ENCODE measurements at regions not wholly inside any gene's neighbourhood (a gene's known extent, or its start where the extent isn't known, plus 50 kb on each side); places are given as distances from the start of the nearest gene placed in this dataset.

DNA sequence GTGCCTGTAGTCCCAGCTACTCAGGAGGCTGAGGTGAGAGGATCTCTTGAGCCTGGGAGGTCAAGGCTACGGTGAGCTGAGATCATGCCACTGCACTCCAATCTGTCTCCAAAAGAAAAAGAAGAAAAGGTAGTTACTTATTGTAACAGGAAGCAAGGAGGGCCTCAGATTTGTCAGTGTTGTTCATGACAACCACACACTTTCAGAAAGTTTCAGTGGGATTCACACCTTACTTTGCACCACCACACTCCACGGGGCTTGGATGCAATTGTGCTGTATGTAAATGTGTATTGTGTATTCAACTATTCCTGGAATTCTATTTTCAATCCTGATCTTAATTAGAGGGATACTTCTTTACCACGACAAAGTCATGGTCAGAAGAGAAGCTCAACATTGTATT, 142.6 kb downstream of the ELOVL4 start:
- Histone ChIP-seq H2BK120ac (replicated peaks; ENCODE audit: low read depth, low read length) (no peak overlapping the region), H3K23ac (ENCODE audit: insufficient read length) (no peak overlapping the region), H3K14ac (ENCODE audit: insufficient read length) (no peak overlapping the region), H4K91ac (replicated peaks; ENCODE audit: insufficient read length, low read length) (no peak overlapping the region), H2AK5ac (ENCODE audit: low read depth, low read length) (no peak overlapping the region), H4K8ac (ENCODE audit: extremely low read depth, insufficient read depth, low read length) (no peak overlapping the region), H3K79me1 (ENCODE audit: low read depth, low read length) (no peaks in the 10 kb centered on the region), H3K36me3 (ENCODE audit: control insufficient read depth in 2 of 4, insufficient read depth in 4 of 4, low read length in 3 of 4) (no peaks in the 10 kb centered on the region), H3K27me3 (replicated peaks in 1 of 4; ENCODE audit: control insufficient read depth in 3 of 4, extremely low read depth in 1 of 4, insufficient read depth in 3 of 4, low read length in 3 of 4) (no peaks in the 10 kb centered on the region), H2AFZ (ENCODE audit: low read length) (no peak overlapping the region), H2BK5ac (ENCODE audit: low read depth, low read length) (no peak overlapping the region), H3K4me2 (ENCODE audit: insufficient read depth in 1 of 2, low read depth in 2 of 2, low read length in 2 of 2) (no peak overlapping the region), H4K5ac (ENCODE audit: insufficient read length, low read depth, low read length) (no peak overlapping the region), H3K79me2 (ENCODE audit: control insufficient read depth in 1 of 2, insufficient read depth in 2 of 2, low read length in 2 of 2) (no peaks in the 10 kb centered on the region), H3K4me1 (replicated peaks in 1 of 4; ENCODE audit: control insufficient read depth in 3 of 4, insufficient read depth in 4 of 4, low read length in 3 of 4) (no peaks in the 10 kb centered on the region), H2BK20ac (ENCODE audit: low read length) (no peak overlapping the region), H2BK15ac (ENCODE audit: low read length) (no peak overlapping the region), H3K18ac (ENCODE audit: extremely low read depth, low read length) (no peak overlapping the region), H3K9me3 (ENCODE audit: insufficient read depth in 2 of 2, low read depth in 1 of 2, low read length in 1 of 2) (no peaks in the 10 kb centered on the region), H2BK12ac (ENCODE audit: low read depth, low read length) (no peak overlapping the region), H3K9ac (replicated peaks in 1 of 4; ENCODE audit: extremely low read depth in 1 of 4, low read depth in 3 of 4, low read length in 3 of 4) (no peak overlapping the region), H3K23me2 (ENCODE audit: low read depth, low read length) (no peaks in the 10 kb centered on the region; the same call in 1 of the 2 replicates), H4K20me1 (replicated peaks in 1 of 2; ENCODE audit: control insufficient read depth in 1 of 2, insufficient read depth in 2 of 2, low read length in 2 of 2) (no peaks in the 10 kb centered on the region), H3K56ac (replicated peaks; ENCODE audit: insufficient read length, low read depth, low read length) (no peak overlapping the region), H3K27ac (ENCODE audit: low read depth, low read length) (no peak overlapping the region), H3K4ac (replicated peaks; ENCODE audit: insufficient read length, low read depth, low read length) (no peak overlapping the region), H3K4me3 (ENCODE audit: extremely low read depth in 1 of 4, insufficient read depth in 2 of 4, low read depth in 3 of 4, low read length in 4 of 4) (no peak overlapping the region)
- FAIRE-seq (no peak), DNase-seq (ENCODE audit: low read depth in 1 of 2, low spot score in 2 of 2) (no peak)
- ChIA-PET POLR2A (ENCODE audit: partially characterized antibody) (no interaction called here), CTCF (ENCODE audit: partially characterized antibody) (interaction anchor here (0.9 kb wide), 1 partner anchor 43 kb away, joined by 3 read pairs; no protein-coding TSS in a partner anchor)
- WGBS, 2 experiments (ENCODE audit: extremely low coverage in 1 of 2, insufficient coverage in 1 of 2, insufficient read length in 1 of 2, insufficient replicate concordance in 2 of 2, low coverage in 1 of 2, low lambda C conversion rate in 2 of 2, missing lambda C conversion rate in 1 of 2): 94% methylated on average over 3 of the region's 3 CpGs; no CpG with 5 or more reads in 1 of the 2 experiments
- no peak for TF ChIP-seq CTCF (IDR thresholded peaks at IDR 0.05; ENCODE audit: control extremely low read depth in 1 of 3, insufficient read depth in 1 of 3, low read depth in 1 of 3, low read length in 3 of 3)
- no peak for TF ChIP-seq HDAC2 (IDR thresholded peaks at IDR 0.05; ENCODE audit: borderline replicate concordance in 1 of 2, low read depth in 2 of 2, low read length in 2 of 2)
- TF ChIP-seq TCF12 (IDR thresholded peaks at IDR 0.05; ENCODE audit: low read depth, low read length): no peak

Data from H1 (cell line).